SK-N-MC (cell line): ENCODE measurements at regions not wholly inside any gene's neighbourhood (a gene's known extent, or its start where the extent isn't known, plus 50 kb on each side); places are given as distances from the start of the nearest gene placed in this dataset.
"Not testable (repeated sequence)": the region's sequence is repeated elsewhere in the genome, so short reads cannot be mapped to it uniquely, and the experiment has no call there.

ENCODE experiments used
- DNase-seq: peaks from one replicate; pipeline ENCODE4 v3.0.0-alpha.2; 2011; ENCODE audit warnings: low read depth, low spot score
- H3K27ac ChIP-seq: fragments of 200-600 bp; sonication (generic); 2 replicates; pipeline ENCODE4 v1.5.1; 2016; ENCODE audit warnings: mixed run types
- H3K36me3 ChIP-seq: fragments of 200-600 bp; sonication (generic); 2 replicates; pipeline ENCODE4 v1.6.1; 2017; ENCODE audit warnings: antibody characterized with exemption, low read length, mixed read lengths; ENCODE audit not compliant: insufficient read depth
- H3K4me3 ChIP-seq: fragments of 200-600 bp; sonication (generic); 2 replicates; pipeline ENCODE4 v1.5.1; 2016
- H3K9ac ChIP-seq: fragments of 200-600 bp; sonication (generic); 2 replicates; pipeline ENCODE4 v1.8.0; 2017; ENCODE audit warnings: mixed run types, mixed read lengths; ENCODE audit not compliant: insufficient read length
- H3K9me3 ChIP-seq: fragments of 200-600 bp; sonication (generic); 2 replicates; pipeline ENCODE4 v1.6.1; 2017; ENCODE audit warnings: low read depth, mild to moderate bottlenecking, antibody characterized with exemption, low read length, moderate library complexity, mixed read lengths
- EZH2 ChIP-seq: fragments of 200-600 bp; sonication (generic); IDR thresholded peaks from one replicate; pipeline ENCODE4 v1.6.1; 2017; ENCODE audit warnings: antibody characterized with exemption
- FOXP2 ChIP-seq: optimal IDR thresholded peaks from 2 replicates; pipeline ENCODE3; 2011; ENCODE audit warnings: mild to moderate bottlenecking, moderate library complexity; ENCODE audit not compliant: insufficient read depth; ENCODE audit errors: extremely low read length, control extremely low read depth
- POLR2AphosphoS5 ChIP-seq: IDR thresholded peaks from 2 replicates; pipeline ENCODE4 v1.6.1; 2012; ENCODE audit warnings: mild to moderate bottlenecking, low read depth, low read length, borderline replicate concordance

GRCh38 chr4:138113819-138114400, 128.2 kb downstream of the SLC7A11 start:
- no peak for DNase-seq
- no peak overlapping the region for H3K4me3 ChIP-seq
- TF ChIP-seq FOXP2 (no peak), POLR2AphosphoS5 (no peak), EZH2 (no peak)
- H3K9ac ChIP-seq, result no peak overlapping the region
- H3K27ac ChIP-seq, result no peak overlapping the region
- H3K9me3 ChIP-seq, result no peaks in the 10 kb centered on the region
- H3K36me3 ChIP-seq, result no peaks in the 10 kb centered on the region

- not testable (repeated sequence) for H3K27ac ChIP-seq, DNase-seq, H3K9ac ChIP-seq, H3K9me3 ChIP-seq, H3K4me3 ChIP-seq, H3K36me3 ChIP-seq
These were observed 129.3 kb downstream of the SLC7A11 start for GRCh38 chr4:138112890-138113289.

- Histone ChIP-seq H3K9ac (no peak overlapping the region), H3K9me3 (no peaks in the 10 kb centered on the region), H3K4me3 (no peak overlapping the region), H3K36me3 (no peaks in the 10 kb centered on the region), H3K27ac (no peak overlapping the region)
- no peak for DNase-seq
- TF ChIP-seq FOXP2 (no peak), EZH2 (no peak), POLR2AphosphoS5 (no peak)
These were observed 129.8 kb downstream of the SLC7A11 start for GRCh38 chr4:138112389-138112788.

GRCh38 chr4:138111462-138112000, 130.6 kb downstream of the SLC7A11 start:
- H3K9ac ChIP-seq, result no peak overlapping the region
- no peaks in the 10 kb centered on the region for H3K9me3 ChIP-seq
- no peak overlapping the region for H3K27ac ChIP-seq
- TF ChIP-seq POLR2AphosphoS5, result no peak
- no peak for TF ChIP-seq EZH2
- TF ChIP-seq FOXP2, result no peak
- H3K4me3 ChIP-seq, result no peak overlapping the region
- DNase-seq, result no peak
- H3K36me3 ChIP-seq, result no peaks in the 10 kb centered on the region

- H3K9me3 ChIP-seq, result no peaks in the 10 kb centered on the region
- no peak overlapping the region for H3K4me3 ChIP-seq
- no peak overlapping the region for H3K9ac ChIP-seq
- no peaks in the 10 kb centered on the region for H3K36me3 ChIP-seq
- DNase-seq, result no peak
- no peak overlapping the region for H3K27ac ChIP-seq
- no peak for TF ChIP-seq EZH2
- TF ChIP-seq POLR2AphosphoS5, result no peak
- TF ChIP-seq FOXP2, result no peak
These were observed 131.3 kb downstream of the SLC7A11 start for GRCh38 chr4:138110815-138111214.

GRCh38 chr4:138107023-138107422, 135.1 kb downstream of the SLC7A11 start:
- TF ChIP-seq EZH2 (no peak), POLR2AphosphoS5 (no peak), FOXP2 (no peak)
- Histone ChIP-seq H3K36me3 (no peaks in the 10 kb centered on the region), H3K9ac (no peak overlapping the region), H3K9me3 (no peaks in the 10 kb centered on the region), H3K27ac (no peak overlapping the region), H3K4me3 (no peak overlapping the region)
- no peak for DNase-seq

GRCh38 chr4:138105331-138105730, 136.8 kb downstream of the SLC7A11 start:
- no peak for DNase-seq
- no peak for TF ChIP-seq EZH2
- no peak for TF ChIP-seq POLR2AphosphoS5
- TF ChIP-seq FOXP2, result no peak
- Histone ChIP-seq H3K36me3 (no peaks in the 10 kb centered on the region), H3K9ac (no peak overlapping the region), H3K4me3 (no peak overlapping the region), H3K9me3 (no peaks in the 10 kb centered on the region), H3K27ac (no peak overlapping the region)

GRCh38 chr4:138104284-138104680, 137.9 kb downstream of the SLC7A11 start:
- no peak for TF ChIP-seq EZH2
- no peak for TF ChIP-seq FOXP2
- no peak for TF ChIP-seq POLR2AphosphoS5
- no peak for DNase-seq
- Histone ChIP-seq H3K4me3 (no peak overlapping the region), H3K9me3 (no peaks in the 10 kb centered on the region), H3K9ac (no peak overlapping the region), H3K27ac (no peak overlapping the region), H3K36me3 (no peaks in the 10 kb centered on the region)
